Mucosa of descending colon (tissue), 3 donors: ENCODE measurements at regions not wholly inside any gene's neighbourhood (a gene's known extent, or its start where the extent isn't known, plus 50 kb on each side); places are given as distances from the start of the nearest gene placed in this dataset.
"Not testable (repeated sequence)": the region's sequence is repeated elsewhere in the genome, so short reads cannot be mapped to it uniquely, and the experiment has no call there.

Source experiments
- ATAC-seq: fragments of 200-7000 bp; cut with Tn5 transposase; one replicate; pipeline ENCODE4 v1.9.1; 2020; ENCODE audit warnings: mild to moderate bottlenecking, moderate library complexity
- DNase-seq, 3 donors: peaks; one replicate each; pipeline ENCODE4 v3.0.0-alpha.2; 2020
- H3K36me3 ChIP-seq: fragments of 200-600 bp; one replicate; pipeline ENCODE4 v1.8.0; 2021; ENCODE audit warnings: low read depth, mild to moderate bottlenecking
- H3K4me1 ChIP-seq: fragments of 200-600 bp; one replicate; pipeline ENCODE4 v1.8.0; 2021; ENCODE audit warnings: low read depth, mild to moderate bottlenecking
- H3K4me3 ChIP-seq: fragments of 200-600 bp; one replicate; pipeline ENCODE4 v1.8.0; 2021; ENCODE audit warnings: mild to moderate bottlenecking
- H3K9me3 ChIP-seq: fragments of 200-600 bp; one replicate; pipeline ENCODE4 v1.8.0; 2021; ENCODE audit warnings: mild to moderate bottlenecking
- intact Hi-C, 2 donors: fragments of 100-400 bp; cut with DNase I in 1 of 2; cut with micrococcal nuclease in 1 of 2; formaldehyde crosslinking; loops; one replicate each; pipeline versions ENCODE4 v1.11.0 to v1.11.1; 2022; cut with DNase I, micrococcal nuclease
- TF ChIP-seq, protein P1 (sequence below): fragments of 200-600 bp; IDR thresholded peaks from one replicate; pipeline ENCODE4 v1.8.0; 2022; ENCODE audit warnings: antibody characterized with exemption, mild to moderate bottlenecking
- donor health status: DM: no; HTN: no; CAD: no; lungs with moderate emphysema.
- donor health status: DM: no; HTN: no; CAD: no.
- donor health status: DM: no; HTN: yes; CAD: no.

DNA sequence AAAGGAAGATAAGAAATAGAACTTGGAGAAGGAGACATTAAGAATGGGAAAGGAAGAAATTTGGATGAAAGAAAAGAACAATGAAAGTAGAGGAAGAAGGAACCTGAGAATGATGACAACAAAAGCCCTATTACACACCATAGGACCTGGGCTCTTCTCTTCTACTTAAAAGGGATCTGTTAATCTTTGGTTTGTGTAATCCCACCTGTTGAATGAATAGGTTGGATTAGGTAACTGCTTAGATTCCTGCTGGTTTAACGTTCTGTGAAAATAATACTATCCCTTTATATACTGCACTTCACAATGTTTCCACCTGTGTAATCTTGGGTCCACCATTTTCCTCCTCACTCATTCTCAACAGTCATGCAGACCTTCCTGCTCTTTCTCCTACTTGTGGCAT lies 157.8 kb upstream of the ATP10B start:
- ATAC-seq (no peak), DNase-seq (no peak)
- Histone ChIP-seq H3K36me3 (no peaks in the 10 kb centered on the region), H3K4me1 (no peaks in the 10 kb centered on the region), H3K4me3 (no peak overlapping the region), H3K9me3 (peaks cover 6% of the 10 kb centered on the region)
- intact Hi-C loops, result no loop called here
- TF ChIP-seq, protein P1, sequence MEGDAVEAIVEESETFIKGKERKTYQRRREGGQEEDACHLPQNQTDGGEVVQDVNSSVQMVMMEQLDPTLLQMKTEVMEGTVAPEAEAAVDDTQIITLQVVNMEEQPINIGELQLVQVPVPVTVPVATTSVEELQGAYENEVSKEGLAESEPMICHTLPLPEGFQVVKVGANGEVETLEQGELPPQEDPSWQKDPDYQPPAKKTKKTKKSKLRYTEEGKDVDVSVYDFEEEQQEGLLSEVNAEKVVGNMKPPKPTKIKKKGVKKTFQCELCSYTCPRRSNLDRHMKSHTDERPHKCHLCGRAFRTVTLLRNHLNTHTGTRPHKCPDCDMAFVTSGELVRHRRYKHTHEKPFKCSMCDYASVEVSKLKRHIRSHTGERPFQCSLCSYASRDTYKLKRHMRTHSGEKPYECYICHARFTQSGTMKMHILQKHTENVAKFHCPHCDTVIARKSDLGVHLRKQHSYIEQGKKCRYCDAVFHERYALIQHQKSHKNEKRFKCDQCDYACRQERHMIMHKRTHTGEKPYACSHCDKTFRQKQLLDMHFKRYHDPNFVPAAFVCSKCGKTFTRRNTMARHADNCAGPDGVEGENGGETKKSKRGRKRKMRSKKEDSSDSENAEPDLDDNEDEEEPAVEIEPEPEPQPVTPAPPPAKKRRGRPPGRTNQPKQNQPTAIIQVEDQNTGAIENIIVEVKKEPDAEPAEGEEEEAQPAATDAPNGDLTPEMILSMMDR, result no peak

DNA sequence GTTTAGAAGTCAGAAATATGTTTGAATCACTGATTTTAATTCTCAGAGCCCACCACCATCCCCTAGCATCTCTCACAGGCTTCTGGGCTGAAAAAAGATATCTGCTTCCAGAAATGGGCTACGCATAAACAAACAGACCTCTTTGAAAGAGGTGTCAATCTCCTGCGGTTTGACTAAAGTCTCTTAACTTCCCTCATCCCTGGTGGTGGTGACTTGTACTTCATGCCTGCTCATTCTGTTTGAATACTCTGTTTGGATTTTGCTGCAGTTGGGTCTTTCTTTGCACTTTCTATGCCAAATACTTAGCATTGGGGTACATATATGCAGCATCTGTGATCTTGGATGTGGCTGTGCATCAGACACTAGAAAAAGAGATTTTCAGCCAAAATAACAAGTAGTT lies 157.2 kb upstream of the ATP10B start:
- Histone ChIP-seq H3K4me3 (no peak overlapping the region), H3K9me3 (peaks cover 9% of the 10 kb centered on the region), H3K36me3 (no peaks in the 10 kb centered on the region), H3K4me1 (no peaks in the 10 kb centered on the region)
- no peak for ATAC-seq
- no peak for DNase-seq
- intact Hi-C loops, result no loop called here
- TF ChIP-seq, protein P1, result no peak

DNA sequence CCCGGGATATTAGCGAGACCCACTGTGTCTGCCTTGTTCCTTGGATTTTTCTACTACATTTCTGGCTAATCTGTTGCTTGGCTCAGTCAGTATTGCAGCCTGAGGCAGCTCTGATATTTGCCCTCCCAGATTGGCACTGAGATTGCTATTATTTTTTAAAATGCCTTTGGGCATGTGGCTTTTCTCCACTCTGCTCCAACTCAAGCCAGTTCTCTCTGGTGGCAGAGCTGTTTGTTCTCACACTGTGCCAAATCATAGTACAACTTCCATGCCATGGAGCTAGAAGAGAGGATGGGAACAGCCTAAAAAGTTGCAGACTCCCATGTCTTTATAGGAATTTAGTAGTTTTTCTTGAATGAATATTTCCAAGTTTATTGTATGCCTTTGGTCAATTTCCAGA lies 155.9 kb upstream of the ATP10B start:
- H3K36me3 ChIP-seq, result no peaks in the 10 kb centered on the region
- no peaks in the 10 kb centered on the region for H3K4me1 ChIP-seq
- no peak for ATAC-seq
- DNase-seq, result no peak
- TF ChIP-seq, protein P1, result no peak
- H3K9me3 ChIP-seq, result peaks cover 9% of the 10 kb centered on the region
- H3K4me3 ChIP-seq, result no peak overlapping the region
- intact Hi-C loops, result no loop called here

DNA sequence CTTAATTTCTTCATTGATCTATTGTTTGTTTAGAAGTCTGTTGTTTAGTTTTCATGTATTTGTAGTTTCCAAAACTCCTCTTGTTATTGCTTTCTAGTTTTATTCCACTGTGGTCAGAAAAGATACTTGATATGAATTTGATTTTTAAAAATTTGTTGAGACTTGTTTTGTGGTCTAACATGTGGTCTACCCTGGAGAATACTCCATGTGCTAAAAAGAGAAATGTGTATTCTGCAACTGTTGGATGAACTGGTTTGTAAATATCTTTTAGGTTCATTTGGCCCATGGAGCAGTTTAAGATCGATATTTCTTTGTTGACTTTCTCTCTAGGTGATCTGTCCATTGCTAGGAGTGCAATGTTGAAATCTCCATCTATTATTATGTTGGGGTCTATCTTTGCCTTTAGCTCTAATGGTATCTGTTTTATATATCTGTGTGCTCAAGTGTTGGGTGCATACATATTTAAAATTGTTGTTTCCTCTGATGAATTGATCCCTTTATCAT lies 150.6 kb upstream of the ATP10B start:
- Histone ChIP-seq H3K9me3 (peaks cover 9% of the 10 kb centered on the region), H3K4me1 (no peaks in the 10 kb centered on the region), H3K4me3 (no peak overlapping the region), H3K36me3 (no peaks in the 10 kb centered on the region)
- TF ChIP-seq, protein P1, result no peak
- no peak for DNase-seq
- intact Hi-C loops, result no loop called here
- ATAC-seq, result no peak

DNA sequence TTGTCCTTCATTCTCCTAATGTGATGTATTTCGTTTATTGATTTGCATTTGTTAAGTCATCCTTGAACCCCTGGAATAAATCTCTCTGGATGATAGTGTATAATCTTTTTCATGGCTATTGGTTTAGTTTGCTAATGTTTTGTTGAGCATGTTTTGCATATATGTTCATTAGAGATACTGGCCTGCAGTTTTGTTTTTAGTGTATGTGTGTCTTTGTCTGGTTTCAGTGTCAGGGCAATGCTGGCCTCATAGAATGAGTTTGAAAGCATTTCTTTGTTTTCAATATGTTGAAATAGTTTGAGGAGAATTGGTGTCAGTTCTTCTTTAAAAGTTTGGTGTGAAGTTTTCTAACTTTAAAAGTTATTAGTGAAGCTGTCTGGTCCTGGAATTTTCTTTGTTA lies 149.6 kb upstream of the ATP10B start:
- no peak for ATAC-seq
- TF ChIP-seq, protein P1, result no peak
- H3K36me3 ChIP-seq, result no peaks in the 10 kb centered on the region
- peaks cover 9% of the 10 kb centered on the region for H3K9me3 ChIP-seq
- intact Hi-C loops, result no loop called here
- DNase-seq, result no peak
- H3K4me3 ChIP-seq, result no peak overlapping the region
- no peaks in the 10 kb centered on the region for H3K4me1 ChIP-seq

DNA sequence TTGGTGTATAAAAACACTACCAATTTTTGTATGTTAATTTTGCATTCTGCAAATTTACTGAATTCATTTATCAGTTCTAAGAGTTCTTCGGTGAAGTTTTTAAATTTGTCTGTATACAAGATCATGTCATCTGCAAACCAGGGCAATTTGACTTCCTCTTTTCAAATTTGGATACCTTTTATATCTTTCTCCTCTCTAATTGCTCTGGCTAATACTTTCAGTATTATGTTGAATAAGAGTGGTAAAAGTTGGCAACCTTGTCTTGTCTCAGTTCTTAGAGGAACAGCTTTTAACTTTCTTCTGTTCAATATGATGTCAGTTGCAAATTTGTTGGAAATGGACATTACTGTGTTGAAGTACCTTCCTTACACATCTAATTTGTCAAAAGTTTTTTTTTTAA lies 149.1 kb upstream of the ATP10B start:
- ATAC-seq, H3K4me1 ChIP-seq, intact Hi-C loops, H3K9me3 ChIP-seq, H3K36me3 ChIP-seq, DNase-seq, H3K4me3 ChIP-seq: not testable (repeated sequence)
